ENCODE measurements at regions not wholly inside any gene's neighbourhood (a gene's known extent, or its start where the extent isn't known, plus 50 kb on each side); places are given as distances from the start of the nearest gene placed in this dataset.
"Not testable (repeated sequence)": the region's sequence is repeated elsewhere in the genome, so short reads cannot be mapped to it uniquely, and the experiment has no call there.

- TF ChIP-seq, protein P1, sequence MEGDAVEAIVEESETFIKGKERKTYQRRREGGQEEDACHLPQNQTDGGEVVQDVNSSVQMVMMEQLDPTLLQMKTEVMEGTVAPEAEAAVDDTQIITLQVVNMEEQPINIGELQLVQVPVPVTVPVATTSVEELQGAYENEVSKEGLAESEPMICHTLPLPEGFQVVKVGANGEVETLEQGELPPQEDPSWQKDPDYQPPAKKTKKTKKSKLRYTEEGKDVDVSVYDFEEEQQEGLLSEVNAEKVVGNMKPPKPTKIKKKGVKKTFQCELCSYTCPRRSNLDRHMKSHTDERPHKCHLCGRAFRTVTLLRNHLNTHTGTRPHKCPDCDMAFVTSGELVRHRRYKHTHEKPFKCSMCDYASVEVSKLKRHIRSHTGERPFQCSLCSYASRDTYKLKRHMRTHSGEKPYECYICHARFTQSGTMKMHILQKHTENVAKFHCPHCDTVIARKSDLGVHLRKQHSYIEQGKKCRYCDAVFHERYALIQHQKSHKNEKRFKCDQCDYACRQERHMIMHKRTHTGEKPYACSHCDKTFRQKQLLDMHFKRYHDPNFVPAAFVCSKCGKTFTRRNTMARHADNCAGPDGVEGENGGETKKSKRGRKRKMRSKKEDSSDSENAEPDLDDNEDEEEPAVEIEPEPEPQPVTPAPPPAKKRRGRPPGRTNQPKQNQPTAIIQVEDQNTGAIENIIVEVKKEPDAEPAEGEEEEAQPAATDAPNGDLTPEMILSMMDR (IDR thresholded peaks at IDR 0.05; ENCODE audit: borderline replicate concordance, control extremely low read depth, extremely low read depth, insufficient read depth, missing control alignments) = no peak
- no peak for DNase-seq (ENCODE audit: low spot score)
These were observed 82.5 kb downstream of the TRIM27 start for GRCh38 chr6:28841290-28841689.

DNA sequence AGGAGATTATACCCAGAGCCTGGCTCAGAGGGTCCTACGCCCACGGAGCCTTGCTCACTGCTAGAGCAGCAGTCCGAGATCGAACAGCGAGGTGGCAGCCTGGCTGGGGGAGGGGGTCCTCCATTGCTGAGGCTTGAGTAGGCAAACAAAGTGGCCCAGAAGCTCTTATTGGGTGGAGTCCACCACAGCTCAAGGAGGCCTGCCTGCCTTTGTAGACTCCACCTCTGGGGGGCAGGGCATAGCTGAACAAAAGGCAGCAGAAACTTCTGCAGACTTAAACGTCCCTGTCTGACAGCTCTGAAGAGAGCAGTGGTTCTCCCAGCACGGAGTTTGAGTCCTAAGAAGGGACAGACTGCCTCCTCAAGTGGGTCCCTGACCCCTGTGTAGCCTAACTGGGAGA is 75.0 kb downstream of the TRIM27 start:
- in situ Hi-C loops (cut with MboI; ENCODE audit: low sequenced_read_pairs, unreplicated experiment); DNase-seq (ENCODE audit: low spot score): not testable (repeated sequence)

More at GRCh38 chr6:28841290-28841689, 82.5 kb downstream of the TRIM27 start:
- in situ Hi-C loops (cut with MboI; ENCODE audit: low sequenced_read_pairs, unreplicated experiment) = no loop called here

Measured in GM13976 (cell line).